Bronchial epithelial cell (primary cell): ENCODE measurements at regions not wholly inside any gene's neighbourhood (a gene's known extent, or its start where the extent isn't known, plus 50 kb on each side); places are given as distances from the start of the nearest gene placed in this dataset.

Experiments
- DNase-seq: peaks from one replicate; pipeline ENCODE4 v3.0.0-alpha.2; 2010; ENCODE audit warnings: low read depth
- FAIRE-seq: peaks from 2 replicates; lab custom pipeline; 2011; peaks lifted over from hg19 to GRCh38; lab: Jason Lieb, UNC
- H3K27me3 ChIP-seq: 2 replicates; pipeline ENCODE4 v1.5.1; 2011; ENCODE audit warnings: low read length; ENCODE audit not compliant: control insufficient read depth, insufficient read depth
- H3K36me3 ChIP-seq: 2 replicates; pipeline ENCODE4 v1.5.1; 2011; ENCODE audit warnings: low read length; ENCODE audit not compliant: control insufficient read depth, insufficient read depth
- H3K4me3 ChIP-seq: 2 replicates; pipeline ENCODE4 v1.5.1; 2011; ENCODE audit warnings: mild to moderate bottlenecking, low read depth, low read length, control low read depth
- CTCF ChIP-seq: IDR thresholded peaks from 2 replicates; pipeline ENCODE4 v1.5.1; 2011; ENCODE audit warnings: mild to moderate bottlenecking, moderate library complexity, low read length, control low read depth, inconsistent platforms; ENCODE audit not compliant: insufficient read depth, severe bottlenecking

- H3K36me3 ChIP-seq: no peaks in the 10 kb centered on the region
- no peak for TF ChIP-seq CTCF
- H3K27me3 ChIP-seq: no peaks in the 10 kb centered on the region
- no peak overlapping the region for H3K4me3 ChIP-seq
- DNase-seq (no peak), FAIRE-seq (no peak)
Measured at GRCh38 chr13:88189728-88190127, 518.6 kb downstream of the SLITRK5 start.

GRCh38 chr13:88196106-88196505 is 524.9 kb downstream of the SLITRK5 start:
- FAIRE-seq (no peak), DNase-seq (no peak)
- Histone ChIP-seq H3K36me3 (no peaks in the 10 kb centered on the region), H3K27me3 (no peaks in the 10 kb centered on the region), H3K4me3 (no peak overlapping the region)
- TF ChIP-seq CTCF: no peak

DNA sequence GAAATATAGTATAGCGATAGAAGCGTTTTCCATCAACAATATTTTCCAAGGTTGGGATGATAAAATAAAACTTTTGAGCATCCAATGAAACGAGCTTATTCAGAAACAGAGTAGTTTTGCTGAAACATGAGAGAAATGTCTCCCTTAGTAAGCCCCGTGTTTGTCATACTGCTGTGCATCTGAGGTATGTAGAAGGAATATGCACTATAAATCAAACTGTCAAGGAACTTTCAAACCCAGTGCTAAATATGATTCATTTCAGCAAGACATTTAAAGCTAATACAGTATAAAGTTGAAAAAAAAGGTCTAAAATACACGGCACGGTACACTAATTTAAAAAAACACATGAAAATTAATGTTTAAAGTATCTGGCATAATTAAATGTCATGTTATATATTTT is 546.2 kb downstream of the SLITRK5 start:
- no peak for FAIRE-seq
- no peaks in the 10 kb centered on the region for H3K36me3 ChIP-seq
- H3K4me3 ChIP-seq: no peak overlapping the region
- TF ChIP-seq CTCF: no peak
- no peaks in the 10 kb centered on the region for H3K27me3 ChIP-seq
- no peak for DNase-seq

GRCh38 chr13:88217883-88218282 is 546.7 kb downstream of the SLITRK5 start:
- Histone ChIP-seq H3K27me3 (no peaks in the 10 kb centered on the region), H3K4me3 (no peak overlapping the region), H3K36me3 (no peaks in the 10 kb centered on the region)
- FAIRE-seq (no peak), DNase-seq (no peak)
- no peak for TF ChIP-seq CTCF

DNA sequence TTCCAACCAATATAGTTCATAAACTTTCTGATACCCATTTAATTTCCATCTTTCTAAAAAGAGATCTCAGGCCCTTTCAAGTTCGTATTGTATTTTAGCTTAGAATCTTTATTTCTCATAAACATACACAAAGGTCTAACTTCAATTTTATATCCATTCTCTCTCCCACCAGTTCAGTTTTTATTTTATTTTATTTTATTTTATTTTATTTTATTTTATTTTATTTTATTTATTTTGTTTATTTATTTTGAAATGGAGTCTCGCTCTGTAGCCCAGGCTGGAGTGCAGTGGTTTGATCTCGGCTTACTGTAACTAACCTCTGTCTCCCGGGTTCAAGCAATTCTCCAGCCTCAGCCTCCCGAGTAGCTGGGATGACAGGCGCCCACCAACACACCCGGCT is 552.8 kb downstream of the SLITRK5 start:
- no peak overlapping the region for H3K4me3 ChIP-seq
- H3K36me3 ChIP-seq: no peaks in the 10 kb centered on the region
- FAIRE-seq (no peak), DNase-seq (no peak)
- H3K27me3 ChIP-seq: no peaks in the 10 kb centered on the region
- no peak for TF ChIP-seq CTCF

- Histone ChIP-seq H3K36me3 (no peaks in the 10 kb centered on the region), H3K4me3 (no peak overlapping the region), H3K27me3 (no peaks in the 10 kb centered on the region)
- no peak for FAIRE-seq
- no peak for TF ChIP-seq CTCF
- no peak for DNase-seq
Measured at GRCh38 chr13:88235441-88235840, 564.3 kb downstream of the SLITRK5 start.
